Neutrophil (primary cell): ENCODE measurements at regions not wholly inside any gene's neighbourhood (a gene's known extent, or its start where the extent isn't known, plus 50 kb on each side); places are given as distances from the start of the nearest gene placed in this dataset.

ENCODE experiments used
- H3K27ac ChIP-seq: fragments of 200-600 bp; sonication (generic); 2 replicates; pipeline ENCODE4 v1.5.1; 2016; ENCODE audit warnings: mild to moderate bottlenecking, moderate library complexity
- H3K27me3 ChIP-seq: fragments of 200-600 bp; sonication (generic); 2 replicates; pipeline ENCODE4 v1.6.0; 2016; ENCODE audit warnings: mild to moderate bottlenecking
- H3K36me3 ChIP-seq: fragments of 200-600 bp; sonication (generic); 2 replicates; pipeline ENCODE4 v1.5.1; 2017
- H3K4me1 ChIP-seq, 2 experiments: fragments of 200-600 bp in 1 of 2; sonication (generic) in 1 of 2; 1 replicate in 1 of 2; 2 replicates in 1 of 2; pipeline versions ENCODE4 v1.5.1 to v1.6.1; 2013 to 2016; ENCODE audit warnings: low read depth in 1 of 2, low read length in 1 of 2, mild to moderate bottlenecking in 1 of 2, moderate library complexity in 1 of 2; ENCODE audit not compliant: control insufficient read depth in 1 of 2, insufficient read depth in 1 of 2
- H3K4me3 ChIP-seq, 2 experiments: fragments of 200-600 bp in 1 of 2; sonication (generic) in 1 of 2; 1 replicate in 1 of 2; 2 replicates in 1 of 2; pipeline ENCODE4 v1.5.1; 2013 to 2016; ENCODE audit warnings: low read depth in 1 of 2, low read length in 1 of 2, mild to moderate bottlenecking in 1 of 2, moderate library complexity in 1 of 2
- H3K9me3 ChIP-seq: fragments of 200-600 bp; sonication (generic); 2 replicates; pipeline ENCODE4 v1.5.1; 2016
- CTCF ChIP-seq: fragments of 200-600 bp; sonication (generic); IDR thresholded peaks from 2 replicates; pipeline ENCODE4 v1.5.1; 2016; ENCODE audit warnings: antibody characterized with exemption

GRCh38 chr2:236317938-236318396 is 53.8 kb upstream of the ASB18 start:
- H3K4me3 ChIP-seq, result no peak overlapping the region
- no peaks in the 10 kb centered on the region for H3K4me1 ChIP-seq
- no peak overlapping the region for H3K27ac ChIP-seq
- TF ChIP-seq CTCF, result no peak
- no peaks in the 10 kb centered on the region for H3K36me3 ChIP-seq
- no peaks in the 10 kb centered on the region for H3K27me3 ChIP-seq
- peaks cover 4% of the 10 kb centered on the region for H3K9me3 ChIP-seq

- no peak overlapping the region for H3K27ac ChIP-seq
- TF ChIP-seq CTCF, result no peak
- H3K4me3 ChIP-seq, result no peak overlapping the region
- no peaks in the 10 kb centered on the region for H3K36me3 ChIP-seq
- no peaks in the 10 kb centered on the region for H3K4me1 ChIP-seq
- H3K27me3 ChIP-seq, result no peaks in the 10 kb centered on the region
- H3K9me3 ChIP-seq, result peaks cover under 1% of the 10 kb centered on the region
Observed at GRCh38 chr2:236318401-236318800, 54.2 kb upstream of the ASB18 start.

- Histone ChIP-seq H3K27ac (no peak overlapping the region), H3K4me3 (no peak overlapping the region), H3K9me3 (no peaks in the 10 kb centered on the region), H3K36me3 (no peaks in the 10 kb centered on the region), H3K4me1 (no peaks in the 10 kb centered on the region), H3K27me3 (no peaks in the 10 kb centered on the region)
- no peak for TF ChIP-seq CTCF
Observed at GRCh38 chr2:236319036-236319435, 54.8 kb upstream of the ASB18 start.

- TF ChIP-seq CTCF, result no peak
- Histone ChIP-seq H3K4me1 (no peaks in the 10 kb centered on the region), H3K9me3 (no peaks in the 10 kb centered on the region), H3K4me3 (no peak overlapping the region), H3K36me3 (no peaks in the 10 kb centered on the region), H3K27me3 (no peaks in the 10 kb centered on the region), H3K27ac (no peak overlapping the region)
Observed at GRCh38 chr2:236321415-236321814, 57.2 kb upstream of the ASB18 start.

GRCh38 chr2:236333417-236334121 is 69.4 kb upstream of the ASB18 start:
- TF ChIP-seq CTCF, result no peak
- H3K4me3 ChIP-seq, result no peak overlapping the region
- H3K27me3 ChIP-seq, result no peaks in the 10 kb centered on the region
- no peaks in the 10 kb centered on the region for H3K4me1 ChIP-seq
- no peaks in the 10 kb centered on the region for H3K36me3 ChIP-seq
- H3K9me3 ChIP-seq, result no peaks in the 10 kb centered on the region
- H3K27ac ChIP-seq, result no peak overlapping the region
